Esophagus squamous epithelium (tissue), 5 donors: ENCODE measurements at regions not wholly inside any gene's neighbourhood (a gene's known extent, or its start where the extent isn't known, plus 50 kb on each side); places are given as distances from the start of the nearest gene placed in this dataset.

ENCODE experiments used
- DNase-seq: peaks from one replicate; lab custom pipeline; 2025; lab: John Stamatoyannopoulos, UW
- H3K27ac ChIP-seq, 4 donors: fragments of 200-600 bp; sonication (generic); one replicate each; pipeline ENCODE4 v1.5.1; 2016 to 2019; ENCODE audit warnings: mild to moderate bottlenecking in 1 of 4
- H3K27me3 ChIP-seq, 4 donors: fragments of 200-600 bp; sonication (generic); 1 replicate in 3 of 4; 2 replicates in 1 of 4; pipeline versions ENCODE4 v1.5.1 to v1.6.0; 2017 to 2021; ENCODE audit warnings: antibody characterized with exemption in 1 of 4
- H3K36me3 ChIP-seq, 3 donors: fragments of 200-600 bp; sonication (generic); one replicate each; pipeline ENCODE4 v1.5.1; 2016 to 2019
- H3K4me1 ChIP-seq, 3 donors: fragments of 200-600 bp; sonication (generic); one replicate each; pipeline ENCODE4 v1.5.1; 2017 to 2019
- H3K4me3 ChIP-seq, 4 donors: fragments of 200-600 bp; sonication (generic); 1 replicate in 3 of 4; 2 replicates in 1 of 4; pipeline ENCODE4 v1.5.1; 2016 to 2019; ENCODE audit warnings: mild to moderate bottlenecking in 2 of 4, moderate library complexity in 1 of 4
- H3K9me3 ChIP-seq, 3 donors: fragments of 200-600 bp; sonication (generic); one replicate each; pipeline ENCODE4 v1.5.1; 2016 to 2019
- CTCF ChIP-seq, 6 experiments: fragments of 450-650 bp in 4 of 6; fragments of 200-600 bp in 2 of 6; sonication (generic) in 2 of 6; IDR thresholded peaks; one replicate each; pipeline ENCODE4 v1.5.1; 2016 to 2019; ENCODE audit warnings: antibody characterized with exemption in 6 of 6, mild to moderate bottlenecking in 4 of 6, moderate library complexity in 4 of 6
- POLR2A ChIP-seq, 4 donors: fragments of 450-650 bp; IDR thresholded peaks; one replicate each; pipeline ENCODE4 v1.6.1; 2017; ENCODE audit warnings: antibody characterized with exemption in 4 of 4, mild to moderate bottlenecking in 4 of 4, moderate library complexity in 3 of 4
- WGBS, 2 donors: methylation state at CpG; one replicate each; pipeline ENCODE4 v1.1.5; 2018; 5-methylcytosine and 5-hydroxymethylcytosine counted together
- intact Hi-C: fragments of 100-400 bp; cut with DNase I; formaldehyde crosslinking; loops from one replicate; pipeline ENCODE4 v1.15.0; 2022
- donor health status: DM: yes; HTN: yes; CAD: no.

GRCh38 chr1:37325010-37325409 is 149.4 kb upstream of the ZC3H12A start:
- no peak for DNase-seq
- H3K4me3 ChIP-seq, result no peak overlapping the region

DNA sequence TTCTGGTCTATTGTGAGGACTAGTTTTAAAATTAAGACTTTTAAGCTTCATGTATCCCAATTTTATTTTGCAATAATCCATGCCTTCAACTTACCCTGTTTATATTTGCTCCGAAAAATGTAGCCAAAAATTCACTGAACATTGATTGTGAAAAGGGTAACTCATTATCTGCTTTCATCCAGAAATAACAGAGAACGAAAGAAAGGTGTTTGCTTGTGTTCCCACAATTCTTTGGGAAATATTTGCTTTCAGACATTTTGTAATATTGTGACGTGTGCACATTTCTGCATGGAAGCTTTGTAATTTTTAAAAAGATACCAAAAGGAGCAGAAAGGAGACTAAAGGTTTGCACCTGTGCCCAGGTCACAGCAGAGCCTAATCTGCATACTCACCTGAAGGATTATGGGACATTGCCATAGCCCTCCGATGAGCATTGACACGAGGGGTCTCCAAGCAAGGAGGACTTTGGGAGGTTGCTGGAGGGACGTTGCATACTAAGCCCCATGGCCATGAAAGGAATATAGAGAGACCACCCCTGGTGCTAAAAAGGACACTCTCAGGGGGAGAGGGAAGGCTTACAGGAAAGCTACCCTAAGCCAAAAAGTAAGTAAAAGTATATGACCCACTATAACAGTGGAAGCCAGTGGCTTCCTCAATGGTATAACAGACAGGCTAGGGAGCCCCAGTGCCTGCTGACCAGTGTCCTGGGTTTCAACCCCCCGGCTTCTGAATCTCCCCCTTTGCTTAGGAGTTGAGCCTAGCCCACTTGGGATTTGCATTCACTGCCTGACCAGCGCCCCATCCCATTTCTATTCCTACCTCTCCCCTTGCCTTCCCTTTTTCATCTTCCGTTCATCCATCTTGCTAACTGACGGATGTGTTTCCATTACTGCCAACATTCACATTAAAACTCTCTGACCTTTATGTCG is 148.6 kb upstream of the ZC3H12A start:
- H3K27me3 ChIP-seq, result peaks cover 0 to 72% (median 3%) of the 10 kb centered on the region in 4 donors
- no peak overlapping the region for H3K4me3 ChIP-seq
- H3K36me3 ChIP-seq, result no peaks in the 10 kb centered on the region
- no peak overlapping the region for H3K27ac ChIP-seq
- 38 to 39% methylated on average over 11 of the region's 11 CpGs for WGBS, 2 donors
- intact Hi-C loops, result no loop called here
- no peak for DNase-seq
- peaks cover 0 to 7% (median 5%) of the 10 kb centered on the region in 3 donors for H3K9me3 ChIP-seq
- H3K4me1 ChIP-seq, result no peaks in the 10 kb centered on the region
- no peak for TF ChIP-seq POLR2A (IDR thresholded peaks at IDR 0.05)
- TF ChIP-seq CTCF (IDR thresholded peaks at IDR 0.05), result no peak

More at GRCh38 chr1:37325010-37325409, 149.4 kb upstream of the ZC3H12A start:
- no peak for TF ChIP-seq CTCF (IDR thresholded peaks at IDR 0.05)
- TF ChIP-seq POLR2A (IDR thresholded peaks at IDR 0.05), result no peak
- Histone ChIP-seq H3K36me3 (no peaks in the 10 kb centered on the region), H3K9me3 (peaks cover 0 to 7% (median 5%) of the 10 kb centered on the region in 3 donors), H3K27me3 (peaks cover 0 to 80% (median 3%) of the 10 kb centered on the region in 4 donors), H3K27ac (no peak overlapping the region), H3K4me1 (no peaks in the 10 kb centered on the region)
- whole genome bisulfite sequencing, 2 donors, result 40 to 61% methylated on average over 2 of the region's 2 CpGs
- intact Hi-C loops, result no loop called here

DNA sequence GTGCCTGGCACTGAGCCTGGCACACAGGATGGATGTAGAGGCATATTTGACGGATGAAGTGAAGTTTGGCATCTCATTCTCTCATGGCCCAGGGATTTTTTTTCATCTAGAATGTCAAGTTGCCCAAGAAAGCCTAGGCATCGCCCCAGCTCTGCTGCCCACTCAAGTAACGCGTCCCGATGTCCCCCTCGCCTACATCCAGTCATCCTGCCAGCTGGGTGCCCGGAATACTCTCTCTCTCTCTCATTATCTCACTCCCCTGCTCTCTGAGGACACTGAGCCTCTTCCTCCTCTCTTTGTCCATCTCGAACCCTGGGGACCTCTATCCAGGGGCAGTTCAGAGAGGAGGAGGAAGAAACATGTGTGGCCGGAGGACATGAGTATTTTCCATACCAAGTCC is 142.3 kb upstream of the ZC3H12A start:
- DNase-seq, result no peak
- Histone ChIP-seq H3K36me3 (no peaks in the 10 kb centered on the region), H3K4me3 (no peak overlapping the region), H3K27me3 (peaks cover 0 to 16% (median 0%) of the 10 kb centered on the region in 4 donors), H3K9me3 (peaks cover 0 to 3% (median 0%) of the 10 kb centered on the region in 3 donors), H3K4me1 (no peaks in the 10 kb centered on the region), H3K27ac (no peak overlapping the region)
- intact Hi-C loops, result no loop called here
- TF ChIP-seq CTCF (IDR thresholded peaks at IDR 0.05) (no peak), POLR2A (IDR thresholded peaks at IDR 0.05) (no peak)
- WGBS, 2 donors, result 79 to 80% methylated on average over 9 of the region's 9 CpGs

DNA sequence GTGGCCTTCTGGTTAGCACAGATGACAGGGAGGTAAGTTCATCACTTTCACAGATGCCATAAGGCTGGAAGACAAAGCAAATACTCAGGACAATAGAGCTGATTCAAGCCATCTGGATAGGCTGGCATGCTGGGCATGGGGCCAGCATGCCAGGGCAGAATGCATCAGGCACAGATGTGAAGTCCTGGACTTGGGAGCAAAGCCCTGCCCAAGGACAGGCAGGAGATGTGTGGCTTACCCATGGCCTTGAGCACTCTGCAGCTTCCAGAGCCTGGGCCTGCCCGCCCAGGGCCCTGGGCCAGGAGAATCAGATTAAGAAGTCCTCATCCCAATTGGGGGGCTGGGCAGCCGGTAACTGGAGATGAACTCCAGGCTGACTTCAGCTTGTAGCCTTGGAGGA is 135.7 kb upstream of the ZC3H12A start:
- WGBS, 2 donors, result 60% methylated on average over 2 of the region's 2 CpGs; no CpG with 5 or more reads in 1 of the 2 donors
- intact Hi-C loops, result no loop called here
- Histone ChIP-seq H3K4me1 (no peaks in the 10 kb centered on the region), H3K9me3 (peaks cover 0 to 3% (median 0%) of the 10 kb centered on the region in 3 donors), H3K4me3 (no peak overlapping the region), H3K27me3 (peaks cover 0 to 16% (median 0%) of the 10 kb centered on the region in 4 donors), H3K36me3 (no peaks in the 10 kb centered on the region), H3K27ac (no peak overlapping the region)
- TF ChIP-seq CTCF (IDR thresholded peaks at IDR 0.05) (no peak), POLR2A (IDR thresholded peaks at IDR 0.05) (no peak)
- DNase-seq, result no peak

GRCh38 chr1:37342736-37343135 is 131.6 kb upstream of the ZC3H12A start:
- H3K27ac ChIP-seq, result no peak overlapping the region
- TF ChIP-seq CTCF (IDR thresholded peaks at IDR 0.05), result no peak
- TF ChIP-seq POLR2A (IDR thresholded peaks at IDR 0.05), result no peak
- intact Hi-C loops, result no loop called here
- H3K4me3 ChIP-seq, result no peak overlapping the region
- no peaks in the 10 kb centered on the region for H3K9me3 ChIP-seq
- H3K36me3 ChIP-seq, result no peaks in the 10 kb centered on the region
- peaks cover 0 to 10% (median 0%) of the 10 kb centered on the region in 4 donors for H3K27me3 ChIP-seq
- no peak for DNase-seq
- WGBS, 2 donors, result 41 to 54% methylated on average over 6 of the region's 6 CpGs
- no peaks in the 10 kb centered on the region for H3K4me1 ChIP-seq
